ENCODE measurements at regions not wholly inside any gene's neighbourhood (a gene's known extent, or its start where the extent isn't known, plus 50 kb on each side); places are given as distances from the start of the nearest gene placed in this dataset.
"Not testable (repeated sequence)": the region's sequence is repeated elsewhere in the genome, so short reads cannot be mapped to it uniquely, and the experiment has no call there.

DNA sequence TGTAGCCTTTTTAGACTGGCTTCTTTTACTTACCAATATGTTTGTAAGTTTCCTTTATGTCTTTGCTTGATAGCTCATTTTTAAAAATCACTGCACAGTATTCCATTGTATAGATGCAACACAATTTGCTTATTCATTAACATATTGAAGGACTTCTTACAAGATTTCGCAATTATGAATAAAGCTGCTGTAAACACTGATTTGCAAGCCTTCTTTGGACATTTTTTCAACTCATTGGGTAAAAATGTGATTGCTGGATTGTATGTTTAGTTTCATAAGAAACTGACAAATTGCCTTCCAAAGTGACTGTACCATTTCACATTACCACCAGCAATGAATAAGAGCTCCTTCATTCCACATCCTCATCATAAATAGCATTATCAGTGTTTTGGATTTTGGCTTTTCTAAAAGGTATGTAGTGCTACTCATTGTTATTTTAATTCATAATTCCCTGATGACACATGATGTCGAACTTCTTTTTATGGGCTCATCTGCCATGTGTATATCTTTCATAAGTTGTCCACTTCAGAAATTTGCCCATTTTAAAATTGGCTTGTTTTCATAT lies 80.7 kb downstream of the TFAP2B start:
- TF ChIP-seq, protein P1, sequence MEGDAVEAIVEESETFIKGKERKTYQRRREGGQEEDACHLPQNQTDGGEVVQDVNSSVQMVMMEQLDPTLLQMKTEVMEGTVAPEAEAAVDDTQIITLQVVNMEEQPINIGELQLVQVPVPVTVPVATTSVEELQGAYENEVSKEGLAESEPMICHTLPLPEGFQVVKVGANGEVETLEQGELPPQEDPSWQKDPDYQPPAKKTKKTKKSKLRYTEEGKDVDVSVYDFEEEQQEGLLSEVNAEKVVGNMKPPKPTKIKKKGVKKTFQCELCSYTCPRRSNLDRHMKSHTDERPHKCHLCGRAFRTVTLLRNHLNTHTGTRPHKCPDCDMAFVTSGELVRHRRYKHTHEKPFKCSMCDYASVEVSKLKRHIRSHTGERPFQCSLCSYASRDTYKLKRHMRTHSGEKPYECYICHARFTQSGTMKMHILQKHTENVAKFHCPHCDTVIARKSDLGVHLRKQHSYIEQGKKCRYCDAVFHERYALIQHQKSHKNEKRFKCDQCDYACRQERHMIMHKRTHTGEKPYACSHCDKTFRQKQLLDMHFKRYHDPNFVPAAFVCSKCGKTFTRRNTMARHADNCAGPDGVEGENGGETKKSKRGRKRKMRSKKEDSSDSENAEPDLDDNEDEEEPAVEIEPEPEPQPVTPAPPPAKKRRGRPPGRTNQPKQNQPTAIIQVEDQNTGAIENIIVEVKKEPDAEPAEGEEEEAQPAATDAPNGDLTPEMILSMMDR (conservative IDR thresholded peaks at IDR 0.05; ENCODE audit: low read depth, low read length), result no peak
- peak; percentile 1 for DNase-seq (ENCODE audit: low read depth)
- no peak overlapping the region for H3K4me3 ChIP-seq (ENCODE audit: low read depth, low read length)

DNA sequence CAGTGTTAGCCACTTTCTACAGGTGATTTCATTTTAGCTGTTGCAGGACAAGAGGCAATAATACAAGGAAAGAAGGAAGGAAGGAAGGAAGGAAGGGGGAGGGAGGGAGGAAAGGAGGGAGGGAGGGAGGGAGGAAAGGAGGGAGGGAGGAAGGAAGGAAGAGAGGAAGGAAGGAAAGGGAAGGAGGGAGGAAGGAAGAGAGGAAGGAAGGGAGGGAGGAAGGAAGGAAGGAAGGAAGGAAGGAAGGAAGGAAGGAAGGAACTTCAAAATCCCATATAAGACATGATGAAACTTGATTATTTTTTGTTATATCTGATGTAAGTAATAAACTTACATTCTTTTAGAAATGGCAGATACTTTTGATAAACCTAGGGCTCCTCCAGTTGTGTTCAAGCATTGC lies 83.6 kb downstream of the TFAP2B start:
- DNase-seq (ENCODE audit: low read depth), result no peak
- TF ChIP-seq, protein P1 (conservative IDR thresholded peaks at IDR 0.05; ENCODE audit: low read depth, low read length), result no peak
- no peak overlapping the region for H3K4me3 ChIP-seq (ENCODE audit: low read depth, low read length)

DNA sequence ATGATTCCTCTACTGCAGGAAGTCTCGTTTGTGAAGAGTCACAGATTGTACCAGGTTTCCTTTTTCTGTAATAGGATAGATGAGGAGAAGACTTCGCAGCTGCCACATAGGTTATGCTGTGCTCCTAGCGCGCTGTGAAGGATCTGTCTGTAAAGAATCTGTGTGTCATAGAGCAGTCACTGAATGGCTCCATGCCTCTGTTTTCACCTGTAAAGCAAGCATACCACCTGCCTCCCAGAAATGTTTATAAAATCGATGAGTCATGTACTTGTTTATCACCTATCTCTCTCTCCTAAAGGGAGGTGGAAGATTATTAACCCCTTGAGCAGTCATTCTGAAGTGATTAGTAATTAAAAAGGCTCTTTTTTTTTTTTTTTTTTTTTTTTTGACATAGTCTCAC lies 86.6 kb downstream of the TFAP2B start:
- no peak for DNase-seq (ENCODE audit: low read depth)
- TF ChIP-seq, protein P1 (conservative IDR thresholded peaks at IDR 0.05; ENCODE audit: low read depth, low read length), result no peak
- no peak overlapping the region for H3K4me3 ChIP-seq (ENCODE audit: low read depth, low read length)

DNA sequence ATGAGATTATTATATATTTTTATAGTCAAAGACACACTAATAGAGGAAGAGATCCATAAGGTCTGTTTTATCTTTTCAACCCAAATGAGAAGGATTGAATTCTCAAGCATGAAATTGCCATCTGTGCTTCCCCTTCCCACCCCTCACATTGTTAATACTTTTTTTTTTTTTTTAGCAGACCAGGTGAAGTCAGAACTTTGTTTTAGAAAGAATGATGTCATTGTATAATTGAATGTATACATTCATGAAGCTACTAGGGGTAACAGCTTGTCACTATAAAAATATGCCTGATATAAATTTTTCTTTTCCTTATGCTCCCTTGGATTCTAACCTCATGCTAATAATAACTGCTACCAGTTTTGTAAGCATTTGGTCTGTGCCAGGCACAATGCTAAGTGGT lies 88.9 kb downstream of the TFAP2B start:
- TF ChIP-seq, protein P1 (conservative IDR thresholded peaks at IDR 0.05; ENCODE audit: low read depth, low read length), result no peak
- DNase-seq (ENCODE audit: low read depth), result no peak
- no peak overlapping the region for H3K4me3 ChIP-seq (ENCODE audit: low read depth, low read length)

DNA sequence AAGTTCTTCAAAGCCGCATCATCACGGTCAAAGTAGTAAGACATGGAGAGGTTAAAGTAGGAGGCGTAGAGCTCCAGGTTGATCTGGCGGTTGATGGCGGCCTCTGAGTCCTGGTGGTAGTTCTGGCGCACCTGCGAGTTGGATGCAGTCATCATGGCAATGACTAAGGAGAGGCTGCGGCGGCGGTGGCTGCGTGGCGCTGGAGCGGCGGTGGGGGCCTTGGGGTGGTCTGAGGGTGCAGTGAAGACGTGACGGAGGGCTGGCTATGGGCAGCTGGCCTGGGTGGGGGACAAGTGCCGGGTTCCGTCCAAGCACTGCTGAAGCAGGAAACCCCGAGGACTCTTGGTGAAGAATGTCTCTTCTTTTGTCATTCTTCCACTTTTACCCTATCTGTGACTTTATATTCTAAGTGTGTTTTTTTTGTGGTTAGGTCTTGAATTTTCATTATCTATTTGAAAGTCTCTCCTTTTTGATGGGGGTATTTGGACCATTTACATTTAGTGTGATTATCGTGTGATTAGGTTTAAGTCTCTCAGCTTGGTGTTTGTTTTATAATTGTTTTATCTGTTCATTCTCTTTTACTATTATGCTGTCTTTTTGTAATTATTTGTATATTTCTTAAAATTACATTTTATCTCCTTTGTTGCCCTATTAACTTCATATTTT lies 94.6 kb downstream of the TFAP2B start:
- no peak overlapping the region for H3K4me3 ChIP-seq (ENCODE audit: low read depth, low read length)
- no peak for DNase-seq (ENCODE audit: low read depth)
- TF ChIP-seq, protein P1 (conservative IDR thresholded peaks at IDR 0.05; ENCODE audit: low read depth, low read length), result no peak

DNA sequence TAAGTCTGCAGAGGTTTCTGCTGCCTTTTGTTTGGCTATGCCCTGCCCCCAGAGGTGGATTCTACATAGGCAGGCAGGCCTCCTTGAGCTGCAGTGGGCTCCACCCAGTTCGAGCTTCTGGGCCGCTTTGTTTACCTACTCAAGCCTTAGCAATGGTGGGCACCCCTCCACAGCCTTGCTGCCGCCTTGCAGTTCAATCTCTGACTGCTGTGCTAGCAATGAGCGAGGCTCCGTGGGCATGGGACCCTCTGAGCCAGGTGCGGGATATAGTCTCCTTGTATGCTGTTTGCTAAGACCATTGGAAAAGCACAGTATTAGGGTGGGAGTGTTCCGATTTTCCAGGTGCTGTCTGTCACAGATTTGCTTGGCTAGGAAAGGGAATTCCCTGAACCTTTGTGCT lies 102.7 kb downstream of the TFAP2B start:
- DNase-seq (ENCODE audit: low read depth); H3K4me3 ChIP-seq (ENCODE audit: low read depth, low read length): not testable (repeated sequence)

DNA sequence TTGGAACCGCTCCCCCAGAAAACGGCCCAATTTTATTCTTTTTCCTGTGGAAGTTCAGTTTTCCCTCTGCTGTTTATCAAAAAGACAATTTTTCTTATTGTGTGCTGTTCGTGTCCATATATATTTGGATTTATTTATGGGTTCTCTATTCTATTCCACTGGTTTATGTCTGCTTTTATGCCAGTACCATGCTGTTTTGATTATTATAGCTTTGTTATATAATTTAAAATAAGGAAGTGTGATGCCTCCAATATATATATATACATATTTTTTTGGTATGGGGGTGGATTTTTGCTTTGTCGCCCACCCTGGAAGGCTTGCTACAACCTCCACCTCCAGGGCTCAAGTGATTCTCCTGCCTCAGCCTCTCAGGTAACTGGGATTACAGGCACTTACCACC lies 103.3 kb downstream of the TFAP2B start:
- DNase-seq (ENCODE audit: low read depth), result no peak
- TF ChIP-seq, protein P1 (conservative IDR thresholded peaks at IDR 0.05; ENCODE audit: low read depth, low read length), result no peak
- no peak overlapping the region for H3K4me3 ChIP-seq (ENCODE audit: low read depth, low read length)

All from choroid plexus epithelial cell (primary cell).